ENCODE measurements at regions not wholly inside any gene's neighbourhood (a gene's known extent, or its start where the extent isn't known, plus 50 kb on each side); places are given as distances from the start of the nearest gene placed in this dataset.

- H3K9me3 ChIP-seq (ENCODE audit: low read length) = no peaks in the 10 kb centered on the region
- no peaks in the 10 kb centered on the region for H3K4me1 ChIP-seq (ENCODE audit: insufficient read depth, low read length, severe bottlenecking)
- TF ChIP-seq, protein P1, sequence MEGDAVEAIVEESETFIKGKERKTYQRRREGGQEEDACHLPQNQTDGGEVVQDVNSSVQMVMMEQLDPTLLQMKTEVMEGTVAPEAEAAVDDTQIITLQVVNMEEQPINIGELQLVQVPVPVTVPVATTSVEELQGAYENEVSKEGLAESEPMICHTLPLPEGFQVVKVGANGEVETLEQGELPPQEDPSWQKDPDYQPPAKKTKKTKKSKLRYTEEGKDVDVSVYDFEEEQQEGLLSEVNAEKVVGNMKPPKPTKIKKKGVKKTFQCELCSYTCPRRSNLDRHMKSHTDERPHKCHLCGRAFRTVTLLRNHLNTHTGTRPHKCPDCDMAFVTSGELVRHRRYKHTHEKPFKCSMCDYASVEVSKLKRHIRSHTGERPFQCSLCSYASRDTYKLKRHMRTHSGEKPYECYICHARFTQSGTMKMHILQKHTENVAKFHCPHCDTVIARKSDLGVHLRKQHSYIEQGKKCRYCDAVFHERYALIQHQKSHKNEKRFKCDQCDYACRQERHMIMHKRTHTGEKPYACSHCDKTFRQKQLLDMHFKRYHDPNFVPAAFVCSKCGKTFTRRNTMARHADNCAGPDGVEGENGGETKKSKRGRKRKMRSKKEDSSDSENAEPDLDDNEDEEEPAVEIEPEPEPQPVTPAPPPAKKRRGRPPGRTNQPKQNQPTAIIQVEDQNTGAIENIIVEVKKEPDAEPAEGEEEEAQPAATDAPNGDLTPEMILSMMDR (IDR thresholded peaks at IDR 0.05; ENCODE audit: low read length) = no peak
- TF ChIP-seq EZH2 (IDR thresholded peaks at IDR 0.05; ENCODE audit: borderline replicate concordance, low read length) = no peak
- H4K20me1 ChIP-seq (ENCODE audit: insufficient read depth, low read length) = no peaks in the 10 kb centered on the region
- no peaks in the 10 kb centered on the region for H3K9me2 ChIP-seq (ENCODE audit: low read depth, low read length)
- H3K27ac ChIP-seq (ENCODE audit: low read depth, low read length, poor library complexity, severe bottlenecking) = no peak overlapping the region
- no peaks in the 10 kb centered on the region for H3K79me2 ChIP-seq (ENCODE audit: insufficient read depth, low read length)
- no peaks in the 10 kb centered on the region for H3K27me3 ChIP-seq (ENCODE audit: insufficient read depth, low read length)
- H3F3A ChIP-seq (ENCODE audit: insufficient read depth, low read length) = no peaks in the 10 kb centered on the region
- H2AFZ ChIP-seq (ENCODE audit: low read length) = no peak overlapping the region
- no peaks in the 10 kb centered on the region for H3K36me3 ChIP-seq (ENCODE audit: insufficient read depth, low read length)
- H3K4me2 ChIP-seq (ENCODE audit: low read length) = no peak overlapping the region
- no peak overlapping the region for H3K4me3 ChIP-seq (ENCODE audit: low read depth, low read length, poor library complexity, severe bottlenecking)
- H3K9ac ChIP-seq (ENCODE audit: low read length) = no peak overlapping the region
Observed at GRCh38 chr5:167786871-167787578, 504.4 kb upstream of the WWC1 start.

DNA sequence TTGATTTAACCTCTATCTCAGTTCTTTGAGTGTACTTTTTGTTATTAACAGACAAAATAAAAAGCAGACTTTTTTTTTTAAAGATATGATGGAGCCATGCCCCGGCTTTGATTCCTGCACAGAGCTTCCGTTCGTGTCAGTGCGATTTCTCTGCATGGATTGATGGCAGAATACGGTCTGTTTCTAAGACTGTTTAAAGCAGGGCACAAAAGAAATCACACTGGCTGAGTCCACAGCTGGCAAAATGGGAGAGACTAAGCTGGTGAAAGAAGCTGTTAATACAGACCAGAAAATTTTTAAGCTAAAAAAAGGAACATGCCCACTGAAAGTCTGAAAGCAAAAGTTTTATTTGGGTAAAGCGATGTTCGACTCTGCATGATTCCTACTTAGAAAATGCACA is 501.4 kb upstream of the WWC1 start:
- Histone ChIP-seq H3K9me3 (ENCODE audit: low read length) (no peaks in the 10 kb centered on the region), H4K20me1 (ENCODE audit: insufficient read depth, low read length) (no peaks in the 10 kb centered on the region), H3K4me3 (ENCODE audit: low read depth, low read length, poor library complexity, severe bottlenecking) (no peak overlapping the region), H2AFZ (ENCODE audit: low read length) (no peak overlapping the region), H3K79me2 (ENCODE audit: insufficient read depth, low read length) (no peaks in the 10 kb centered on the region), H3F3A (ENCODE audit: insufficient read depth, low read length) (no peaks in the 10 kb centered on the region), H3K4me2 (ENCODE audit: low read length) (no peak overlapping the region), H3K27ac (ENCODE audit: low read depth, low read length, poor library complexity, severe bottlenecking) (no peak overlapping the region), H3K27me3 (ENCODE audit: insufficient read depth, low read length) (no peaks in the 10 kb centered on the region), H3K36me3 (ENCODE audit: insufficient read depth, low read length) (no peaks in the 10 kb centered on the region), H3K4me1 (ENCODE audit: insufficient read depth, low read length, severe bottlenecking) (no peaks in the 10 kb centered on the region), H3K9ac (ENCODE audit: low read length) (no peak overlapping the region), H3K9me2 (ENCODE audit: low read depth, low read length) (no peaks in the 10 kb centered on the region)
- TF ChIP-seq EZH2 (IDR thresholded peaks at IDR 0.05; ENCODE audit: borderline replicate concordance, low read length) = no peak
- TF ChIP-seq, protein P1 (IDR thresholded peaks at IDR 0.05; ENCODE audit: low read length) = no peak

GRCh38 chr5:167790462-167791260 is 500.8 kb upstream of the WWC1 start:
- H3K4me3 ChIP-seq (ENCODE audit: low read depth, low read length, poor library complexity, severe bottlenecking) = no peak overlapping the region
- no peaks in the 10 kb centered on the region for H3F3A ChIP-seq (ENCODE audit: insufficient read depth, low read length)
- H4K20me1 ChIP-seq (ENCODE audit: insufficient read depth, low read length) = no peaks in the 10 kb centered on the region
- no peak overlapping the region for H2AFZ ChIP-seq (ENCODE audit: low read length)
- no peaks in the 10 kb centered on the region for H3K9me2 ChIP-seq (ENCODE audit: low read depth, low read length)
- no peak overlapping the region for H3K27ac ChIP-seq (ENCODE audit: low read depth, low read length, poor library complexity, severe bottlenecking)
- no peak overlapping the region for H3K9ac ChIP-seq (ENCODE audit: low read length)
- no peak overlapping the region for H3K4me2 ChIP-seq (ENCODE audit: low read length)
- no peaks in the 10 kb centered on the region for H3K36me3 ChIP-seq (ENCODE audit: insufficient read depth, low read length)
- TF ChIP-seq EZH2 (IDR thresholded peaks at IDR 0.05; ENCODE audit: borderline replicate concordance, low read length) = no peak
- TF ChIP-seq, protein P1 (IDR thresholded peaks at IDR 0.05; ENCODE audit: low read length) = no peak
- no peaks in the 10 kb centered on the region for H3K4me1 ChIP-seq (ENCODE audit: insufficient read depth, low read length, severe bottlenecking)
- H3K79me2 ChIP-seq (ENCODE audit: insufficient read depth, low read length) = no peaks in the 10 kb centered on the region
- H3K27me3 ChIP-seq (ENCODE audit: insufficient read depth, low read length) = no peaks in the 10 kb centered on the region
- no peaks in the 10 kb centered on the region for H3K9me3 ChIP-seq (ENCODE audit: low read length)
